H1 (cell line): ENCODE measurements at regions not wholly inside any gene's neighbourhood (a gene's known extent, or its start where the extent isn't known, plus 50 kb on each side); places are given as distances from the start of the nearest gene placed in this dataset.

ENCODE experiments used
- RXRA ChIP-seq: IDR thresholded peaks from 2 replicates; pipeline ENCODE4 v1.6.1; 2011; ENCODE audit warnings: low read depth, mild to moderate bottlenecking, low read length, moderate library complexity; ENCODE audit not compliant: insufficient read depth

- TF ChIP-seq RXRA: no peak
Observed at GRCh38 chr1:182172699-182173098, 111.2 kb upstream of the ZNF648 start (continued).
